OCI-LY1 (cell line): ENCODE measurements at regions not wholly inside any gene's neighbourhood (a gene's known extent, or its start where the extent isn't known, plus 50 kb on each side); places are given as distances from the start of the nearest gene placed in this dataset.

Source experiments
- H2AFZ ChIP-seq: fragments of 200-600 bp; sonication (generic), shearing (Covaris generic); 2 replicates; pipeline ENCODE4 v1.6.0; 2014; ENCODE audit warnings: antibody characterized with exemption, mild to moderate bottlenecking, low read length
- H3F3A ChIP-seq: fragments of 200-600 bp; sonication (generic), shearing (Covaris generic); 2 replicates; pipeline ENCODE4 v1.6.0; 2014; ENCODE audit warnings: mild to moderate bottlenecking, antibody characterized with exemption, low read length, moderate library complexity; ENCODE audit not compliant: insufficient read depth
- H3K27ac ChIP-seq: fragments of 200-600 bp; sonication (generic); 2 replicates; pipeline ENCODE4 v1.5.1; 2014; ENCODE audit warnings: low read length, mixed run types, mild to moderate bottlenecking, low read depth; ENCODE audit not compliant: poor library complexity, severe bottlenecking
- H3K27me3 ChIP-seq: fragments of 200-600 bp; sonication (generic); 2 replicates; pipeline ENCODE4 v1.6.0; 2014; ENCODE audit warnings: antibody characterized with exemption, mild to moderate bottlenecking, low read length, moderate library complexity; ENCODE audit not compliant: insufficient read depth
- H3K36me3 ChIP-seq: fragments of 200-600 bp; sonication (generic); 2 replicates; pipeline ENCODE4 v1.6.1; 2014; ENCODE audit warnings: mild to moderate bottlenecking, antibody characterized with exemption, low read length, moderate library complexity, mixed read lengths; ENCODE audit not compliant: insufficient read depth
- H3K4me1 ChIP-seq: fragments of 200-600 bp; sonication (generic); 2 replicates; pipeline ENCODE4 v1.5.1; 2014; ENCODE audit warnings: mild to moderate bottlenecking, low read length, moderate library complexity; ENCODE audit not compliant: insufficient read depth, severe bottlenecking
- H3K4me2 ChIP-seq: fragments of 200-600 bp; sonication (generic), shearing (Covaris generic); 2 replicates; pipeline ENCODE4 v1.6.1; 2014; ENCODE audit warnings: low read length
- H3K4me3 ChIP-seq: fragments of 200-600 bp; sonication (generic); 2 replicates; pipeline ENCODE4 v1.5.1; 2014; ENCODE audit warnings: low read length, low read depth, mild to moderate bottlenecking, mixed read lengths; ENCODE audit not compliant: poor library complexity, severe bottlenecking
- H3K79me2 ChIP-seq: fragments of 200-600 bp; shearing (Covaris generic); 2 replicates; pipeline ENCODE4 v1.6.1; 2016; ENCODE audit warnings: mixed run types, low read length, mixed read lengths; ENCODE audit not compliant: insufficient read depth
- H3K9ac ChIP-seq: fragments of 200-600 bp; sonication (generic), shearing (Covaris generic); 2 replicates; pipeline ENCODE4 v1.6.1; 2014; ENCODE audit warnings: mild to moderate bottlenecking, low read length, mixed read lengths
- H3K9me2 ChIP-seq: fragments of 200-600 bp; sonication (generic), shearing (Covaris generic); 2 replicates; pipeline ENCODE4 v1.6.1; 2014; ENCODE audit warnings: low read depth, mild to moderate bottlenecking, low read length, mixed read lengths
- H3K9me3 ChIP-seq: fragments of 200-600 bp; shearing (Covaris generic); 2 replicates; pipeline ENCODE4 v1.6.1; 2014; ENCODE audit warnings: low read length, mixed read lengths
- H4K20me1 ChIP-seq: fragments of 200-600 bp; sonication (generic), shearing (Covaris generic); 2 replicates; pipeline ENCODE4 v1.6.0; 2016; ENCODE audit warnings: mild to moderate bottlenecking, low read length; ENCODE audit not compliant: insufficient read depth
- CTCF ChIP-seq: fragments of 200-600 bp; sonication (generic), shearing (Covaris generic); IDR thresholded peaks from 2 replicates; pipeline ENCODE4 v1.5.1; 2017; ENCODE audit warnings: mild to moderate bottlenecking, antibody characterized with exemption, low read length, moderate library complexity, mixed read lengths
- EZH2 ChIP-seq: fragments of 200-600 bp; sonication (generic), shearing (Covaris generic); IDR thresholded peaks from 2 replicates; pipeline ENCODE4 v1.8.0; 2017; ENCODE audit warnings: borderline replicate concordance, mixed run types, mild to moderate bottlenecking, antibody characterized with exemption, low read length, moderate library complexity, mixed read lengths

- TF ChIP-seq CTCF = no peak
- no peak for TF ChIP-seq EZH2
- Histone ChIP-seq H3F3A (no peaks in the 10 kb centered on the region), H3K4me2 (no peak overlapping the region), H4K20me1 (no peaks in the 10 kb centered on the region), H3K9ac (no peak overlapping the region), H3K36me3 (no peaks in the 10 kb centered on the region), H3K9me2 (no peaks in the 10 kb centered on the region), H2AFZ (no peak overlapping the region), H3K4me3 (no peak overlapping the region), H3K4me1 (no peaks in the 10 kb centered on the region), H3K9me3 (no peaks in the 10 kb centered on the region), H3K27ac (no peak overlapping the region), H3K27me3 (no peaks in the 10 kb centered on the region), H3K79me2 (no peaks in the 10 kb centered on the region)
These were observed 532.9 kb downstream of the CDH26 start for GRCh38 chr20:60491051-60491581.

- H3K36me3 ChIP-seq = no peaks in the 10 kb centered on the region
- no peaks in the 10 kb centered on the region for H3K27me3 ChIP-seq
- no peak overlapping the region for H2AFZ ChIP-seq
- H3F3A ChIP-seq = no peaks in the 10 kb centered on the region
- H3K9me3 ChIP-seq = no peaks in the 10 kb centered on the region
- H3K4me1 ChIP-seq = no peaks in the 10 kb centered on the region
- H3K4me2 ChIP-seq = no peak overlapping the region
- no peak overlapping the region for H3K4me3 ChIP-seq
- H3K79me2 ChIP-seq = no peaks in the 10 kb centered on the region
- H3K9ac ChIP-seq = no peak overlapping the region
- H4K20me1 ChIP-seq = no peaks in the 10 kb centered on the region
- no peaks in the 10 kb centered on the region for H3K9me2 ChIP-seq
- TF ChIP-seq EZH2 = no peak
- no peak for TF ChIP-seq CTCF
- no peak overlapping the region for H3K27ac ChIP-seq
These were observed 536.3 kb downstream of the CDH26 start for GRCh38 chr20:60494476-60494875.

- Histone ChIP-seq H3K9me2 (no peaks in the 10 kb centered on the region), H3K9me3 (no peaks in the 10 kb centered on the region), H3K36me3 (no peaks in the 10 kb centered on the region), H3K4me1 (no peaks in the 10 kb centered on the region), H3K27me3 (no peaks in the 10 kb centered on the region), H3K27ac (no peak overlapping the region), H2AFZ (no peak overlapping the region), H3K4me2 (no peak overlapping the region), H3K79me2 (no peaks in the 10 kb centered on the region), H4K20me1 (no peaks in the 10 kb centered on the region), H3K9ac (no peak overlapping the region), H3K4me3 (no peak overlapping the region), H3F3A (no peaks in the 10 kb centered on the region)
- no peak for TF ChIP-seq EZH2
- TF ChIP-seq CTCF = no peak
These were observed 539.2 kb downstream of the CDH26 start for GRCh38 chr20:60497298-60498035.
